Testis (tissue), 2 donors: ENCODE measurements at regions not wholly inside any gene's neighbourhood (a gene's known extent, or its start where the extent isn't known, plus 50 kb on each side); places are given as distances from the start of the nearest gene placed in this dataset.

ENCODE experiments used
- DNase-seq: peaks from one replicate; pipeline ENCODE4 v3.0.0-alpha.2; 2019
- H3K27ac ChIP-seq, 2 donors: fragments of 200-600 bp; sonication (generic); one replicate each; pipeline ENCODE4 v1.5.1; 2019
- H3K27me3 ChIP-seq: fragments of 200-600 bp; sonication (generic); one replicate; pipeline ENCODE4 v1.5.1; 2019
- H3K36me3 ChIP-seq: fragments of 200-600 bp; sonication (generic); one replicate; pipeline ENCODE4 v1.5.1; 2017; ENCODE audit warnings: low read depth; ENCODE audit errors: missing control alignments
- H3K4me1 ChIP-seq: fragments of 200-600 bp; sonication (generic); one replicate; pipeline ENCODE4 v1.5.1; 2019
- H3K4me3 ChIP-seq, 2 donors: fragments of 200-600 bp; sonication (generic); one replicate each; pipeline ENCODE4 v1.5.1; 2017 to 2019
- H3K9me3 ChIP-seq: fragments of 200-600 bp; sonication (generic); one replicate; pipeline ENCODE4 v1.5.1; 2017
- CTCF ChIP-seq, 3 experiments: fragments of 450-650 bp in 2 of 3; fragments of 200-600 bp in 1 of 3; sonication (generic) in 1 of 3; IDR thresholded peaks; one replicate each; pipeline ENCODE4 v1.5.1; 2016 to 2019; ENCODE audit warnings: antibody characterized with exemption in 3 of 3, mild to moderate bottlenecking in 2 of 3, moderate library complexity in 1 of 3
- POLR2A ChIP-seq: fragments of 450-650 bp; IDR thresholded peaks from one replicate; pipeline ENCODE4 v1.6.1; 2017; ENCODE audit warnings: antibody characterized with exemption, mild to moderate bottlenecking, moderate library complexity
- WGBS, 2 donors: methylation state at CpG; one replicate each; pipeline ENCODE4 v1.1.5; 2018; 5-methylcytosine and 5-hydroxymethylcytosine counted together
- intact Hi-C: fragments of 100-400 bp; cut with DNase I; formaldehyde crosslinking; loops from one replicate; pipeline ENCODE4 v1.15.1; 2023; ENCODE audit warnings: low total_unique reads

- Histone ChIP-seq H3K4me3 (peak overlapping the region; percentile 40 to 50), H3K36me3 (no peaks in the 10 kb centered on the region), H3K27ac (peak overlapping the region in 1 of 2 donors; percentile 4), H3K4me1 (peaks cover 20% of the 10 kb centered on the region), H3K9me3 (no peaks in the 10 kb centered on the region), H3K27me3 (no peaks in the 10 kb centered on the region)
- TF ChIP-seq POLR2A: no peak
- no peak for TF ChIP-seq CTCF (IDR thresholded peaks at IDR 0.05)
- intact Hi-C loops: no loop called here
- DNase-seq: peak; percentile 61
- WGBS, 2 donors: 4 to 8% methylated on average over 36 to 43 of the region's 43 CpGs
These were observed 678.4 kb downstream of the MED13L start for GRCh38 chr12:115598871-115599811.

- Histone ChIP-seq H3K4me3 (no peak overlapping the region), H3K36me3 (no peaks in the 10 kb centered on the region), H3K27ac (no peak overlapping the region), H3K9me3 (no peaks in the 10 kb centered on the region), H3K27me3 (no peaks in the 10 kb centered on the region), H3K4me1 (peaks cover 20% of the 10 kb centered on the region)
- intact Hi-C loops: no loop called here
- no peak for TF ChIP-seq POLR2A
- TF ChIP-seq CTCF (IDR thresholded peaks at IDR 0.05): no peak
- no peak for DNase-seq
- 71 to 83% methylated on average over 3 of the region's 3 CpGs for WGBS, 2 donors
These were observed 680.3 kb downstream of the MED13L start for GRCh38 chr12:115597157-115597712.

GRCh38 chr12:115588131-115588530 lies 689.4 kb downstream of the MED13L start:
- DNase-seq: no peak
- 89 to 99% methylated on average over 9 of the region's 9 CpGs for WGBS, 2 donors
- no peak overlapping the region for H3K4me3 ChIP-seq
- intact Hi-C loops: no loop called here
- no peaks in the 10 kb centered on the region for H3K27me3 ChIP-seq
- H3K36me3 ChIP-seq: no peaks in the 10 kb centered on the region
- no peaks in the 10 kb centered on the region for H3K4me1 ChIP-seq
- no peak for TF ChIP-seq POLR2A
- no peak for TF ChIP-seq CTCF (IDR thresholded peaks at IDR 0.05)
- no peaks in the 10 kb centered on the region for H3K9me3 ChIP-seq
- H3K27ac ChIP-seq: no peak overlapping the region

GRCh38 chr12:115584156-115584555 lies 693.3 kb downstream of the MED13L start:
- no peak for DNase-seq
- no peaks in the 10 kb centered on the region for H3K4me1 ChIP-seq
- intact Hi-C loops: no loop called here
- H3K4me3 ChIP-seq: no peak overlapping the region
- H3K27me3 ChIP-seq: no peaks in the 10 kb centered on the region
- H3K36me3 ChIP-seq: no peaks in the 10 kb centered on the region
- TF ChIP-seq CTCF (IDR thresholded peaks at IDR 0.05): no peak
- TF ChIP-seq POLR2A: no peak
- H3K27ac ChIP-seq: no peak overlapping the region
- WGBS, 2 donors: 53 to 80% methylated on average over 2 of the region's 2 CpGs
- no peaks in the 10 kb centered on the region for H3K9me3 ChIP-seq
